ENCODE measurements at regions not wholly inside any gene's neighbourhood (a gene's known extent, or its start where the extent isn't known, plus 50 kb on each side); places are given as distances from the start of the nearest gene placed in this dataset.

- TF ChIP-seq CTCF (IDR thresholded peaks at IDR 0.05) (no peak), POLR2A (IDR thresholded peaks at IDR 0.05) (no peak)
Measured at GRCh38 chrX:17214962-17215361, 160.0 kb upstream of the NHS start.
